ENCODE measurements at regions not wholly inside any gene's neighbourhood (a gene's known extent, or its start where the extent isn't known, plus 50 kb on each side); places are given as distances from the start of the nearest gene placed in this dataset.

GRCh38 chr7:116342125-116342524, 131.8 kb downstream of the TES start:
- TF ChIP-seq CTCF (conservative IDR thresholded peaks at IDR 0.05) (no peak), EZH2 (IDR thresholded peaks at IDR 0.05; ENCODE audit: low read depth) (no peak)

All from PC-9 (cell line).